ENCODE measurements at regions not wholly inside any gene's neighbourhood (a gene's known extent, or its start where the extent isn't known, plus 50 kb on each side); places are given as distances from the start of the nearest gene placed in this dataset.

GRCh38 chrX:139191746-139192385, 338.7 kb upstream of the F9 start:
- intact Hi-C loops (cut with DNase I): loop anchor here in 1 of 2 donors (10.0 kb wide), 1 partner anchor 427 kb away; no protein-coding TSS in a partner anchor
- DNase-seq: no peak
- WGBS, 3 donors: 58 to 67% (median 58%) methylated on average over 5 to 6 of the region's 6 CpGs
- TF ChIP-seq CTCF (IDR thresholded peaks at IDR 0.05): no peak
- Histone ChIP-seq H3K4me1 (peaks cover 3% of the 10 kb centered on the region), H3K27me3 (ENCODE audit: insufficient read depth in 3 of 3, low read length in 2 of 3) (peaks cover 0 to 4% (median 0%) of the 10 kb centered on the region in 3 donors), H3K9me3 (no peaks in the 10 kb centered on the region), H3K27ac (no peak overlapping the region), H3K4me3 (no peak overlapping the region), H3K36me3 (ENCODE audit: insufficient read depth in 1 of 2, low read depth in 1 of 2) (no peaks in the 10 kb centered on the region)
- peak in 2 of 4 donors; percentile 58 to 66 for ATAC-seq

GRCh38 chrX:139191286-139191685, 339.3 kb upstream of the F9 start:
- H3K9me3 ChIP-seq: no peaks in the 10 kb centered on the region
- intact Hi-C loops (cut with DNase I): loop anchor here in 1 of 2 donors (10.0 kb wide), 1 partner anchor 426 kb away; no protein-coding TSS in a partner anchor
- H3K4me1 ChIP-seq: peaks cover 3% of the 10 kb centered on the region
- ATAC-seq (no peak), DNase-seq (no peak)
- H3K4me3 ChIP-seq: no peak overlapping the region
- H3K27ac ChIP-seq: no peak overlapping the region
- peaks cover 0 to 3% (median 0%) of the 10 kb centered on the region in 3 donors for H3K27me3 ChIP-seq (ENCODE audit: insufficient read depth in 3 of 3, low read length in 2 of 3)
- no peak for TF ChIP-seq CTCF (IDR thresholded peaks at IDR 0.05)
- H3K36me3 ChIP-seq (ENCODE audit: insufficient read depth in 1 of 2, low read depth in 1 of 2): no peaks in the 10 kb centered on the region
- WGBS, 3 donors: 37 to 51% (median 46%) methylated on average over 2 of the region's 2 CpGs

- Histone ChIP-seq H3K4me1 (peaks cover 3% of the 10 kb centered on the region), H3K9me3 (no peaks in the 10 kb centered on the region), H3K27ac (no peak overlapping the region), H3K36me3 (ENCODE audit: insufficient read depth in 1 of 2, low read depth in 1 of 2) (no peaks in the 10 kb centered on the region), H3K27me3 (ENCODE audit: insufficient read depth in 3 of 3, low read length in 2 of 3) (no peaks in the 10 kb centered on the region), H3K4me3 (no peak overlapping the region)
- peak; percentile 60 to 82 (median 76) for ATAC-seq
- intact Hi-C loops (cut with DNase I): loop anchor here in 1 of 2 donors (10.0 kb wide), 2 partner anchors 63 to 273 kb away; no protein-coding TSS in a partner anchor
- no peak for TF ChIP-seq CTCF (IDR thresholded peaks at IDR 0.05)
- WGBS, 3 donors: 56 to 77% (median 63%) methylated on average over 4 of the region's 4 CpGs
- DNase-seq: no peak
These were observed 342.8 kb upstream of the F9 start for GRCh38 chrX:139187738-139188137.

- TF ChIP-seq CTCF (IDR thresholded peaks at IDR 0.05): no peak
- intact Hi-C loops (cut with DNase I): loop anchor here in 1 of 2 donors (10.0 kb wide), 2 partner anchors 62 to 272 kb away; no protein-coding TSS in a partner anchor
- Histone ChIP-seq H3K9me3 (no peaks in the 10 kb centered on the region), H3K27me3 (ENCODE audit: insufficient read depth in 3 of 3, low read length in 2 of 3) (no peaks in the 10 kb centered on the region), H3K4me1 (peaks cover 3% of the 10 kb centered on the region), H3K4me3 (no peak overlapping the region), H3K36me3 (ENCODE audit: insufficient read depth in 1 of 2, low read depth in 1 of 2) (no peaks in the 10 kb centered on the region), H3K27ac (no peak overlapping the region)
- DNase-seq: no peak
- WGBS, 3 donors: 23 to 38% (median 31%) methylated on average over 1 of the region's 1 CpG
- no peak for ATAC-seq
These were observed 343.5 kb upstream of the F9 start for GRCh38 chrX:139186991-139187390.

Measured in psoas muscle (tissue), 7 donors.